ENCODE measurements at regions not wholly inside any gene's neighbourhood (a gene's known extent, or its start where the extent isn't known, plus 50 kb on each side); places are given as distances from the start of the nearest gene placed in this dataset.

DNA sequence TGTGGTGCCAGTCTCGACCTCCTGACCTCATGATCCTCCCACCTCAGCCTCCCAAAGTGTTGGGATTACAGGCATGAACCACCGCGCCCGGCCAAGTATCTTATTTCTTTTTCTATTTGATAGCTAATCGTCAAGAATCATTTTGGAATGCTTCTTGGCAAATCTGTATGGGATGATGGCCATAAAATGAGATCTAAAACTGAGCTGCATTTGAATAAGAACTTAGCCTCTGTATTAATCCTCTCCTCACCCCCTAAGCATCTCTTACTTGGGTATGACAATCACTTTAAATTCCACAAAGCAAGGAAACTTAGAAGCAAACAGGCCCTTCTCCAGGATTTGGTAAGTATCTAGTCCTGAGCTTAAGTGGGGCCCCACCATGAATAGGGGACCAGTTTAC lies 108.9 kb upstream of the BTBD3 start:
- DNase-seq = no peak

DNA sequence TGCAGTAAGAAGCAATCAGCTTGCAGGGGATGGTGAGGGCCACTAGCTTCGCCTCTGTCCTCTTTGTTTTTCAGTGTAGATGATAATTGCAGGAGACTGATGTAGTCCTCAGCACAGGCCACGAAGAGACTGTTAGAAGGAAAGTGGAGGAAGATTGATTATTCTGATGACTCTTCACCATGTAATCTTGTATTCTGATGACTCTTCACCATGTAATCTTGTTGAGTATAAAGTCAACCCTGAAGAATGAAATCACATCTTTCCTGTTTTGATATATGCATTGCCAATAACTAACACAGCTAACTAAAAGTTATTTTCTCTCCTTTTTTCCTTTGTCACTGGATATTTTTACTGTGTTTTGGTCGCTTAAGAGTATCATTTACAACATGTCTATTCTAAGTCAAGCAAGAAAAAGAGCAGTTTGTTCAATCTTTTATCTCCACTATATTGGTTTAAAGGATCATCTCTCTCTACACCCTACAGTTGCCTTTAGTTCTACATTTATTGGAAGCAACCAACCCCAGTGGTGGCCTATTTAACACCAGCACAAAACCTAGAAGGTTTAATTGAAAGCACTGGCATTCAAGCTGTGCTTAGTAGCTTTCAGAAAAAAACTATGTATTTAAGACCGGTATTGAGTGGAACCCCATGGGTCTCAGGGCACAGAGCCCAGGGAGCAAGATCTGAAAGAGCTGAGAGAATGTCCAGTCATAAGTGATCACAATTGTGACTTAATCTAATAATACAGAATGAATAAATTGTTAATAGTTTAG lies 107.2 kb upstream of the BTBD3 start:
- DNase-seq = no peak

DNA sequence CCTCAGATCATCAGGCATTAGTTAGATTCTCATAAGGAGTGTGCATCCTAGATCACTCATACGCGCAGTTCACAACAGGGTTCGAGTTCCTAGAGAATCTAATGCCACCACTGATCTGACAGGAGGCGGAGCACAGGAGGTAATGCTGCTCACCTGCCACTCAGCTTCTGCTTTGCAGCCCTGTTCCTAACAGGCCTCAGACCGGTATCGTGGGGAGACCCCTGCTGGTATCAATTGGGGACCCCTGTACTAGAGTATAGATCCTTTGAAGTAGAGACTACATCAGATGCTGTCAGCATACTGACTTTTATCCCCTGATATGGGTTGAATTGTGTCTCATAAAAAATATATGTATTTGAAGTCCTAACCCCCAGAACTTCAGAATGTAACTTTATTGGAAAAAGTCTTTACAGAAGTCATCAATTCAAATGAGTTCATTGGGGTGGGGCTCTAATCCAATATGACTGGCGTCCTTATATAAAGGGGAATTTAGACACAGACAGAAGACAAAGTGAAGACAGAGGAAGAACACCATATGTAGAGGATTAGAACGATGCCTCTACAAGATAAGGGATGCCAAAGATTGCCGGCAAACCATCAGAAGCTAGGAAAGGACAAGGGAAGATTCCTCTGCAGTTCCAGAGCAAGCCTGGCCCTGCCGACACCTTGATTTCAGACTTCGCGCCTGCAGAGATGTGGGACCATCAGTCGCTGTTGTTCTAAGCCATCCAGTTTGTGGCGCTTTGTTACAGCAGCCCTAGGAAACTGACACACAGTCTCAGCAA lies 104.4 kb upstream of the BTBD3 start:
- no peak for DNase-seq

DNA sequence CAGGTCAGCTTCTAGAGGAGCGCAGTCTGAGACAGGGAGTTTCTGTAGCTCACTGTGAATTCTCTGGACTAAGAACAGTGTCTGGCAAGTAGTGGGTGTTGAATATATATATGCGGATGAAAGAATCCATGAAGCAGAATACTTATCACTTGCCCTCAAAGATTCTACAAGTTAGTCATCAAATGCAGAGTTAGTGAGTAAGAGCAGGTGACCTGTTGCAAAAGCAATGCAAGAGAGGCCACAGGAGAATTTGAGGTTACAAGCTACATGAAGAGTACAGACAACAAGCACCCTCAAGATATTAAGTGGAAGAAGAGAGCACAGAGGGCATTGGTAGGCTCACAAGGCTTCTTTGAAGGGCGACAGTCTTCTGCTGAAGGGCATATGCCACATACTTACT lies 103.4 kb upstream of the BTBD3 start:
- DNase-seq = no peak

DNA sequence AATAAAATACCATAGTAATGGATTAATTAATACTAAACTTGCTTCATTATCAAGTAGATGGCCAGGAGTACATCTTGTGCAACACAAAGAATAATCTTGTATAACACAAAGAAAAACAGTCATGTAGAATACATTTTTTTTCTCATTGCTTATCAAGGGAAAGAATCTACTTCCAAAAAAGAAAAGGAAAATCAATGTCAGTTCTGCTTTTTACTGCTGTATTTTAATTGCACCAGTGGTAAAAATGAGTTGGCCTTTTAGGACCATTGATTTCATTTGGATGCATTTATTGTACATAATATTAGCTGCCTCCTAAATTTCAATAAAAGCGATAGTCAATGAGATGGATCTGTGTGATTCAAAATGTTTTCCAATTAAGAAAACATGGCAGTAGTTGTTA lies 96.9 kb upstream of the BTBD3 start:
- DNase-seq = no peak

DNA sequence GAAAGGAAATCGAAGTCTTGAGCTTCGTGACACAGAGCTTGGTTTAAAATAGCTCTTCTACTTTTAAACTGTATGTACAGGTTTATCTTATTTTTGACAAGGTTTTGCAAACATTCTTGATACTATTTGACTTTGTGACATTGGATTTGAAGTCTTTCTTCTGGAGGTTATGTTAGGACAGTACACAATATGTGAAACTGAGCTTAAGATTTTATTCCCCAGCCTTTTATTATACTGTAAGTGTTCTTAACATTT lies 95.2 kb upstream of the BTBD3 start:
- DNase-seq = no peak

DNA sequence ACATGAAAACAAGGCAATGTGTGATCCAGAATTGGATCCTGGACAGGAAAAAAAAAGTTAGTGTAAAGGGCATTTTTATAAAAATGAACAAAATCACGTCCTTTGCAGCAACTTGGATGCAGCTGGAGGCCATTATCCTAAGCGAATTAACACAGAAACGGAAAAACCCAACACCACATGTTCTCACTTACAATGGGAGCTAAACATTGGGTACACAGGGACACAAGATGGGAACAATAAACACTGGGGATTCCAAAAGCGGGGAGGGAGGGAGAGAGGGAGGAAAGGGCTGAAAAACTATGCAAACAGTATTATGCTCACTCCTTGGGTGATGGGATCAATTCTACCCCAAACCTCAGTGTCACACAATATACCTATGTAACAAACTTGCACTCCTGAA lies 91.4 kb upstream of the BTBD3 start:
- peak in 1 of 51 donors; percentile 5 for DNase-seq

DNA sequence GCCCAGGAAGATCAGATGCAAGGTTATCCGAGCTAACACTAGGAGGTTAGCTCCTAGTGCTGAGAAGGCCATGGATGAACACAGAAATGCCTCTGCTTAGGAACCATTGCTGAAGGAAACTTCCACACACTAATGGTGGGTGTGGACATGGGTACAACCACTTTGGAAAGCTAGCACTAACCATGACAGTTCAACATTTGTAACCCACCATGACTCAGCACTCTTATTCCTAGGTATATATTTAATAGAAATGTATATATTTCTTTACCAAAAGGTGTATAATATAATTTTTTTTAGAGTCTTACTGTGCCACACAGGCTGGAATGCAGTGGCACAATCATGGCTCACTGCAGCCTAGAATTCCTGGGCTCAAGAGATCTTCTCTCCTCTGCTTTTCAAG lies 85.3 kb upstream of the BTBD3 start:
- DNase-seq = no peak

DNA sequence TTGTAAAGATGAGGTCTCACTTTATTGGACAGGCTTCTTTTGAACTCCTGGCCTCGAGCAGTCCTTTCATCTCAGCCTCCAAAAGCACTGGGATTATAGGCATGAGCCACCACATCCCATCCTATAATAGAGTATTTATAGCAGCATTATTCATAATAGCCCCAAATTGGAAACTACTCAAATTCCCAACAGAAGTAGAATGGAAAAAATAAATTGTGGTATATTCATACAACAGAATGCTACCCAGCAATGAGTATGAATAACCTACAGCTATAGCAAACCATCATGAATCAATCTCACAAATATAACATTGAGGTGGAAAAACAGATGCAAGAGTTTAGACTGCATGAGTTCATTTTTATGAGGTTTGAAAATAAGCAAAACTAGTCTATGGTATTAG lies 84.8 kb upstream of the BTBD3 start:
- no peak for DNase-seq

DNA sequence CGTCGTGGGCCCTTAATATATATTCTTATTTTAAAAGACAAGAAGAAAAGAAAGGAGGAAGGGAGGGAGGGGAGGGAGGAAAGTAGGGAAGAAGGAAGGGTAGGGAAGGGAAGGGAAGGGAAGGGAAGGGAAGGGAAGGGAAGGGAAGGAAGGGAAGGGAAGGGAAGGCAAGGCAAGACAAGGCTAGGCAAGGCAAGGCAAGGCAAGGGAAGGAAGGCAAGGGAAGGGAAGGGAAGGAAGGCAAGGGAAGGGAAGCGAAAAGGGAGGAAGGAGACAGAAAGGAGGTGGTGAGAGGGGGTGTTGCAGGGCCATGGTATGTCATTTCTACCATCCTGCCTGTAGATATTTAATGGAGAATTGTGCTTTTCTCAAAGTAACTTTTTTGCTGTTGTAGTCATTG lies 83.9 kb upstream of the BTBD3 start:
- DNase-seq = no peak

DNA sequence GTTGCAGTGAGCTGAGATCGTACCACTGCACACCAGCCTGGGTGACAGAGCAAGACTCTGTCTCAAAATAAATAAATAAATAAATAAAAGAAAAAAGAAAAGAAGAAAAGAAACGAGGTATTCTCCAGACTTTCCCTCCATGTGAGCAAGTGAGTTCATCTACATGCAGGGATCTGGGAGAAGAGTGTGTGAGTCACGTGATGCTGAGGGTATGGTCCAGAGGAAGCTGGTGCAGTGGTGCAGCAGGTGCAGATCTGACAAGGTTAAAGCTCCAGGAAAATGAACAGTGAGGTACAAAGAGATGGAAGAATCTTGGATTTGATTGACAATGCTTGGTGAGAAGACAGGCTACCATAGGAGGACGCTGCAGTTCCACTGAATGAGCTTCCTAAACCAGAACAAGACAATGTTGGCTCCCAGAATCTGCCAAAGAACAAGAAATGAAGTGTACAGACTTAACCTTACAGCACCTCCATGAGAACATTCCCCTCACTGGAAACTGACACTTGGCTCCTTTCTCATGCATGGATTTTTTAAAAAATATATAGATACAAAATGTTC lies 79.5 kb upstream of the BTBD3 start:
- DNase-seq = no peak

DNA sequence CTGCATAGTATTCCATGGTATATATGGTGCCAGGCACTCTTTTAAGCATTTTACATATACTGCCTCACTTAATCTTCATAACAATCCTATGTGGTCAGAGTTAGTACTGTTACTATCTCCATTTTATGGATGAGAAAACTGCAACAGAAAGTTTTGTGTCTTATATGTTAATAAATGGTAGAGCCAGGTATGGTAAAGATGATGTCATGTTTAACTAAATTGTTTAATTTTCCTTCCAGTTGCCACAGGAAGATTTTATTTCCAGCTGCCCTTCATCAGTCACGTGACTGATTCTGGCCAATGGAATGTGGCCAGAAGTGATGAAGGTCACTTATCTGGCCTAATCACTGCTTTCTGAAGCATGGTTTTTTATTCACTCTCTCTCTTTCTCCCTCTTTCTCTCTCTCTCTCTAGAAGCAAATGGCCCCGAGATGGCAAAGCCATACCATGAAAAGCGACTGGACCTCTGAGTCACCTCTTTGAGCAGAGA lies 75.7 kb upstream of the BTBD3 start:
- DNase-seq = no peak

DNA sequence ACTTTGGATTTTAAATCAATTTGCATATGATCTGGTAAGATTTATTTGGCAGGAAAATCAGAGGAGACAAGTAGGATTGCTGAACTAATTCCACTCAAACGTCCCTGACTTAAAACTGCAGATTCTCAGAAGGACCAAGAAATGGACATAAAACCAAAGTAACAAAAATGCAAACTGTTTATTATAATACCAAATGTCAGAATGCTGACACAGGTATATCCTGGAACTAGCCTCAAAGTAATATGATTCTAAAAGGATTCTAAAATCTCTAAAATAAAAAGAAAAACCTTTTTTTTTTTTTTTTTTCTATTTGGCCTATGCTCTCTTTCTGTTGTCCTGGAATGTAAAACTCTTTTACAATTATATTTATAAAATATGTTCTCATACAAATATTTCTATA lies 74.4 kb upstream of the BTBD3 start:
- DNase-seq = no peak

DNA sequence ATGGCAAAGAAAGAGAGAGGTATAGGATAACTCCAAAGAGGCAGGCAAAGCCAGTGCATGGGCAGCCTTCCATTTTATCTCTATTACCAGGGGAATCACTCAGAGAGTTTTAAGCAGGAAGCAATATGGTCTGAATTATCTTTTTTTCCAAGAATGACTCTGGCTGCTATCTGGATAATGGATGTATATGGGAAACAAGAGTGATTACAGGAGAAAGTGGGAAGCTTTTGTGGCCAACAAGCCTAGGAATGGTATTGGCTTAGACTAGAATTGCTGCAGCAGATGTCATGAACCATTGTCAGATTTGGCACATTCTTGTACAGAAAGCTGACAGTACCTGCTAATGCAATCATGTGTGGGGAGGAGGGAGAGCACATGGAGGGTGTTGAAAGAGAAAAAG lies 73.0 kb upstream of the BTBD3 start:
- DNase-seq = no peak

DNA sequence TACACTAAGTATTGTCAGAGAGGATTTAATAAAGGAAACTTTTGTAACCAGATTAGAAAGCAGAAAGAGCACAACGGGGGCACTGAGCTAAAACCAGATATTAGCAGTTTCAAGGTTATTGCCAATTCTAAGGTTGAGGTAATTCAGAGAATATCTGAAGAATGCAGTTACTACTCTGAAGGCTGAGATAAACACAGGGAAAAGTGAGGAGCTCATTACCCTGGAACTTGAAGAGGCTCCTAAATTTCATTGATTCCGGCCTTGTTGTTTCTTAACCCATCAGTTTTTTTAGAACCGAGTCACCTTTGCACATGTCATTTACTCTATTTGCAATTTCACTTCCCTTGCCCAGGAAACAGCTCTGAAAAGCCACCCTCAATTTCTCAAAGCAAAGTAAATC lies 72.4 kb upstream of the BTBD3 start:
- DNase-seq = no peak

DNA sequence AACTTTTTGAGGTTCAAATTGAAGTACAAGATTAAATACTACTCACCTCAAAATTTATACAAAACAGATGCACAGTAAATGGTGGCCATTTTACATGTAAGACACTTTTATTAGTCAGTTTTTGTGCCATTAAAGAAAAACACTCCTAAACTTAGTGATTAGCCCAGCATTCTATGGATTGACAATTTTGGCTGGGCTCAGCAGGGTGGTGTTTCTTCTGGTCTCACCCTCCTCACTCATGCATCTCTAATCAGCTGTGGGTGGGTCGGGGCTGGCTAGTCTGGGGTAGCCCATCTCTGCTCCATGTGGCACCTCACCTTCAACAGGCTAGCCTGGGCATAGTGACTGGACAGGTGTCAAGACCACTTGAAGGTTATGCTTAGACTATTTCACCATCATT lies 71.6 kb upstream of the BTBD3 start:
- DNase-seq = no peak

DNA sequence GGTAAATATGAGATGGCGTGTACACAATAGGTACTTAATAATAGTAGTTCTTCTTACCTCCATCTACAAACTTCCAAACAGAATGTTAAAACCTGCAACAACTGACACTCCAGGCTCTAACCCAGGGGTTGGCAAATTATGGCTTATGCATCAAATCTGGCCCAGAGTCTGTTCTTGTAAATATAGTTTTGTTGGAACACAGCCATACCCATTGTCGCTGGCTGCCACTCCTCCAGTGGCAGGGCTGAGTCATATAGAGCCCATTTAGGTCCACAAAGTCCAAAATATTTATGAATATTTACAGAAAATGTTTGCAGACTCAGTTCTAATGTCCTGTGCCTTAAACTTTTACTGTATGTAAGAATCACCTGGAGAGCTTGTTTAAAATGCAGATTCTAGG lies 69.9 kb upstream of the BTBD3 start:
- no peak for DNase-seq

DNA sequence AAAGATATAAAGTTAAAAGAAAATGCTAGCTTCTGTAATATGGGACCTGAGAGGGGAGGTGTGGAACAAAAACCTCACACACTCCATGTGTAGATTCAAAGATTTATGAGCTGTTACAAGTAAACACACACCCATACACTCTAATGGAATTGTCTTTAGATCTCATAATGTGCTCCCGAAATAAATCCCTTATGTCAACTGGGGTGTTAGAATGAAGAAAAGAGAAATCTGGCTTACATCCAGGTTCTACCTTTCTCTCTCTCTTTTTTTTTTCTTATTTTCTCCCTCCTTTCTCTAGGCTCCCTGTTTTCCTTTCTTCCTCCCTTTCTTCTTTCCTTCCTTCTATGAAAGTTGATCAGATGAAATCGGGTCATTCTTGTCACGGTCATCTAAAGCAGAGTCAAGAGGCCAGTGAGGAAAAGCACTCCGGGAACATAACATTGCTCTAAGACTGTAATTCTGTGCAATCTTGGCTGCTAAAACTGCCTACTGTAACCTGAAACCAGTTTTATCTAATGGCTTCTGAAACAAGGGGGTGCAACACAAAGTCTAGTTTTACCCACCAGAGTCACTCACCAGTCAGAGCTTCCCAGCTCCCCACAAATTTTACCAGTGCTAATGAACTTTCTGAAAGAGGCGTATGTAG lies 68.3 kb upstream of the BTBD3 start:
- DNase-seq = no peak

DNA sequence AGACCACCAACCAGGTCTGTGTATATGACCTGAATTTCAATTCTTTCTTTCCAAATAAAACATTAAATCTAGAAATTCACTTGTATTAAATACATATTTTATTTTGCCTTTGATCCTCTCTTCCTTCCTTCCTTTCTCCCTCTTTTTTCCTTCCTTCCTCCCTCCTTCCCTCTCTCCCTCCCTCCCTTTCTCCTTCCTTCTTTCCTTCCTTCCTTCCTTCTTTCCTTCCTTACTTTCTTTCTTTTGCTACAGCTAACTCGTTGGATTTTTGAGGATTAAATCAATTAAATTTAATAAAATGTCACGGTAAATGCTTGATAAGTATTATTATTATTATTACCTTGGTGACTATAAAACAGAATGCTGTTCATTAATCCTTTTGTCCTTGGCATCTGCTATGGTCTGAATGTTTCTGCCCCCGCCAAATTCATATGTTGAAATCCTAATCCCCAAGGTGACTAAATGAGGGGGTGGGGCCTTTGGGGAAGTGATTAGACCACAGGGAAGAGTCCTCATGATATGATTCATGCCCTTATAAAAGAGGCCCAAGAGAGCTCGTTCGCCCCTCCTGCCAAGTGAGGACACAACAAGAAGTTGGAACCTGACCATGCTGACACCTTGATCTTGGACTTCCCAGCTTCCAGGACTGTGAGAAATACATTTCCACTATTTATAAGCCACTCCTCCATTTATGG lies 67.6 kb upstream of the BTBD3 start:
- DNase-seq = no peak

DNA sequence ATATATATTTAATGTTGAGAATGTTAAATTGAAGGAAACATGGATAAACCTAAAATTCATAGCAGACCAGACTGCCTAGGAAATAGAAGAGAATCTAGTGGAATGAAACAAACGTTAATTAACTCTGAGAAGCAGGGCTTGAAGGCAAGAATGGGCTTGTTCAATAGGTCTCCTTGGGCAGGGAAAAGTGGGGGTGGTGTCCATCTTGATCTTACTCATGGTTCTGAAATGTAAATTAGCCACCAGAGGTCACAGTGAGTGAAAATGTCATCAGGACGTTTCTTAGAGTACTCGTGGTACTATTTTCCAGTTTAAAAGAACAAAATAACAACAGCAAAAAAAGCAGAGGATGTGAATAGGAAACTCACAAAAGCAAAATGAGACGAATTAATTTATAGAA lies 66.8 kb upstream of the BTBD3 start:
- DNase-seq = no peak

DNA sequence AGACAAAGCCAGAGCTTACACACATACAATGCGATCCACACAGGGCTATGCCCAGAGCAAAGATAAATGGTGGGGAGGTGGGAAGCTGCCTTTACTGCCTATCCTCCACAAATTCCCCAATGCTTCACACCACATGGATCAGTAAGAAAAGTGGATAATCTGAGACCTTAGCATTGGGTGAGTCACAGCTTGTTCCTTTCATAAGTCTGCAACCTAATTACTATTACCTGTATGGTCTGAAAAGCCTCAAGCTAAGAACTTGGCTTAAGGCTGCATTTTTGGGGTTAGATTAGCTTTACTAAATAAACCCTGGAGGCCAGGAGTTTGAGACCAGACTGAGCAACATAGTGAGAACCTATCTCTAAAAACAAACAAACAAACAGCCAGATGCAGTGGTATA lies 66.0 kb upstream of the BTBD3 start:
- no peak for DNase-seq

DNA sequence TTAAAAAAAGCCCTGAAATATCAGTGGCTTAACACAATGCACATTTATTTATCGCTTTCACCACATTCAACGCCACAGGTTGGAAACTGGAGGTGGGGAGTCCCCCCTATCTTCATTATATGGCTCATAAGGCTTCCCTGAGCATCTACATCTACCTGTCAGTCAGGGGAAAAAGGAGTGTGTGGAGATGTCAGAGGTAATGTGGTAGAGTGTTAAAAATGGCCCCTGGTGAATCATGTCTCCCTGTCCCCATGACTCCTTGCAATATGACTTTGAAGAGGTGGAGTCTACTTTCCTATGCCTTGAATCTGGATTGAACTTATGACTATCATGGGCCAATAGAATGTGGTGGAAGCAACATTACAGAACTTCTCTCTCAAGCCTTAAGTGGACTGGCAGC lies 65.5 kb upstream of the BTBD3 start:
- no peak for DNase-seq
